ENCODE measurements at regions not wholly inside any gene's neighbourhood (a gene's known extent, or its start where the extent isn't known, plus 50 kb on each side); places are given as distances from the start of the nearest gene placed in this dataset.

DNA sequence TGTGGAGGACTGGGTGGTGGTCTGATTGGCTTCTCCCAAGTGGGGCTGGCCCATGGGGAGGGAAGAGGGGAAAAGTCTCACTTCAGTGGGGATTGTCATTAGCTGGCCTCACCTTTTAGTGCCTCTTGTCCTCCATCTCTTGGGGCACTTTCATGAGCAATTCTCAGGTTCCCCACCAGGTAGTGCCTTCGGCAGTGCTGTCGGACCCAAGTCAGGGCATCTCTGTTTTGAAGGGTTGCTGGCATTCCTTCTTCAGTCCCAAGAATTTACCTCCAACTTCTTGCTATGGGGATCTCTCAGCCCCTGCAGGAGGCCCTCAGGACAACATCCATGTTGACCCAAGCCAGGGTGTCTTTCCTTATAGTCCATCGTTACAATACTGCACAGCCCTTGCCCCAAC, 54.7 kb upstream of the F3 start:
- Mint-ChIP-seq H3K36me3 (ENCODE audit: low read depth) (no peaks in the 10 kb centered on the region), H3K4me3 (no peak overlapping the region)

DNA sequence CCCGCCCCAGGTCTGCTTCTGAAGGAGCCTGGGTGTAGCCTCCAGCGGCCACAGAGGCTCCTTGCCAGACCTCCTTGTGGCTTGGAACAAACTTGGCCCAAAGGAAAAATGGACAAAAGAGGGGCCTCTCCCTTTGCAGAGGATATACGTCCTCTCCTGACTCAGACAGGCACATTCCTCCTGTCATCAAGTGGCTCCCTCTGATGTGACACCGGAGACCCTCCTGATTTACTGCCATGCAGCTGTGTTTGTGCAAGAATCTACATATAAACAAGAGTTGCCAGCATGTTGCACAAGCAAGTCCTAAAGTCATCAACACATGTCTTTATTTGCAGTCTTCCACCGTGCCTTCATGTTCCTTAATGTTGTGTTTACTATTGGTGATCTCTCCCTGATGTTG, 54.1 kb upstream of the F3 start:
- no peak for DNase-seq (ENCODE audit: low spot score)
- Mint-ChIP-seq H3K4me3 (no peak overlapping the region), H3K4me1 (ENCODE audit: low read depth) (no peaks in the 10 kb centered on the region), H3K27me3 (ENCODE audit: low read depth) (peaks cover 28% of the 10 kb centered on the region), H3K9me3 (no peaks in the 10 kb centered on the region), H3K36me3 (ENCODE audit: low read depth) (no peaks in the 10 kb centered on the region), H3K27ac (no peak overlapping the region)

More for the DNA sequence above, 54.7 kb upstream of the F3 start:
- Mint-ChIP-seq H3K27me3 (ENCODE audit: low read depth) (peaks cover 34% of the 10 kb centered on the region), H3K9me3 (no peaks in the 10 kb centered on the region), H3K4me1 (ENCODE audit: low read depth) (no peaks in the 10 kb centered on the region), H3K27ac (no peak overlapping the region)
- no peak for DNase-seq (ENCODE audit: low spot score)

DNA sequence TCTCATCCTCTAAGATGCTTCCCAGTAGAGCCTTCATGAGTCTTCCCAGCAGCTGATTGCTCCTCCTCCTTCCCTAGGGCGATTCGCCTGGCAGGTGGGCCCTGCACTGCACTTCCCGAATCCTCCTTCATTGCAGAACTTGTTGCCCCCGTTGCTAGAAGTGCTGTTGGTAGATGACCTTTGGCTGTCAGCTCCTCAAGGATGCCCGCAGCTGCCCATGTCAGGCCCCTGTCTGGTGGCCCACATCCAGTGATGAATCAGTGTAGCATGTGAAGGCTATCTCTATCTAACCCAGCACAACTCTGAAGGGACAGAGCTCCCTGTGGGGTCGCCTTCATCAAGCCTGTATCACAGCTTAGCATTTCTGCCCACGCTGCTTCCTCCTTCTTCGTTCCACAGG, 52.1 kb upstream of the F3 start:
- no peak for DNase-seq (ENCODE audit: low spot score)
- Mint-ChIP-seq H3K4me1 (ENCODE audit: low read depth) (no peaks in the 10 kb centered on the region), H3K9me3 (no peaks in the 10 kb centered on the region), H3K27ac (no peak overlapping the region), H3K27me3 (ENCODE audit: low read depth) (peaks cover 17% of the 10 kb centered on the region), H3K36me3 (ENCODE audit: low read depth) (no peaks in the 10 kb centered on the region), H3K4me3 (no peak overlapping the region)

DNA sequence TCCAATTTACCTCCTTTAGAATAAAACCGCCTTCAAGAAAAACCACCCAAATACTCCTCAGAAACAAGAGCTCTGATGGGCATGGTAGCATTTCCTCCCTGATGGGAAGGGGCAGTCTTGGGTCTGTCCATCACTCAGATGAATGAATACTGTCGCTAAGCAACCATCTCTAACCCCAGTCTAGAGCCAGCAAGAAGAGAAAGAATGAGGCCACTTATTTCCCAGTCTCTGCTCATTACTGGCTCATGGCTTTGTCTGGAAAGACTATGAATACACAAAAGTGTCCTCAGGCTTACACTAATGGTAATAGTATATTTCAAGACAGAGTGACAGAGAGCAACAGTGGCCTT, 51.0 kb upstream of the F3 start:
- peaks cover 18% of the 10 kb centered on the region for H3K27me3 Mint-ChIP-seq (ENCODE audit: low read depth)
- H3K4me1 Mint-ChIP-seq (ENCODE audit: low read depth) = no peaks in the 10 kb centered on the region
- no peaks in the 10 kb centered on the region for H3K9me3 Mint-ChIP-seq
- DNase-seq (ENCODE audit: low spot score) = no peak
- H3K36me3 Mint-ChIP-seq (ENCODE audit: low read depth) = no peaks in the 10 kb centered on the region
- H3K27ac Mint-ChIP-seq = no peak overlapping the region
- H3K4me3 Mint-ChIP-seq = no peak overlapping the region

DNA sequence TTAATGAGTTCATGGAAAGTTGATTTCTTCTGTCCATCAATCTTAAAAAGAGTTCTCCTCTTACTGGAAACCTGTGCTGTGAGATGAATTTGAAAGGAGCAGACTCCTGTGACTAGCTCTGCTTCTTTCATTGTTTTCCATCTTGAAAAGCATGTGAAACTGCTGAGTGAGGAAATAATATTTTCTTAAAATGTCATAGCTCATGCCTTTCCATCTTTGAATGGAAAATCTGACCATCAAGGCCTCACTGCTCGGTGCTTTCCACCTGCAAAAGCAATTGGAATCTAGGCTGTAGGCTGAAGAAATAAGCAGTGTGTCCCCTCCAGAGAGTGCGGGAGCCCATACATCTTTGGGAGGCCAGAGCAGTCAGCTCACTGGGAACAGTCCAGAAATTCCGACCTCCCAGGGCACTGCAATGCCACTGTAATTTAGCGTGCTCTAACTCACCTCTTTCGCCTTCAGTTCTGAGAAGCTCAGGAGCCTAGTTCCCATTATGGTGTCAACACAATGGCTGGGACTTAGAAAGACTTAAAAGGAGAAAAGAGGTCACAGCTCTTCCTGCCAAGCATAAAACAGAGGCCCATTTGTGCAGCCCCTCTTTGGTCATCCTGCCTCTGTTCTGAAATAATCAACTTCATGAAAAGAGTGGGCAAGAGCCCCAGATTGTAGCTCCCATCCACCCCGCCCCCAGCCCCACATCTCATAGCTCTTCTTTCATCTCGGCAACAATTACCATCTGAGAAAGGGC, 50.4 kb upstream of the F3 start:
- Mint-ChIP-seq H3K36me3 (ENCODE audit: low read depth) (no peaks in the 10 kb centered on the region), H3K27ac (no peak overlapping the region), H3K4me1 (ENCODE audit: low read depth) (no peaks in the 10 kb centered on the region), H3K4me3 (no peak overlapping the region), H3K9me3 (no peaks in the 10 kb centered on the region), H3K27me3 (ENCODE audit: low read depth) (peaks cover 22% of the 10 kb centered on the region)
- DNase-seq (ENCODE audit: low spot score) = no peak
